DMS79 treated with DMSO at 0.1 percent for 48 hours (cell line): ENCODE measurements at regions not wholly inside any gene's neighbourhood (a gene's known extent, or its start where the extent isn't known, plus 50 kb on each side); places are given as distances from the start of the nearest gene placed in this dataset.

ENCODE experiments used
- DNase-seq: peaks from one replicate; lab custom pipeline; 2025; lab: John Stamatoyannopoulos, UW

- no peak for DNase-seq
Measured at GRCh38 chr13:73934771-73935170, 199.4 kb downstream of the KLF12 start.

GRCh38 chr13:73934215-73934641 is 200.0 kb downstream of the KLF12 start:
- DNase-seq: no peak

GRCh38 chr13:73933795-73934194 is 200.4 kb downstream of the KLF12 start:
- no peak for DNase-seq

GRCh38 chr13:73932091-73932490 is 202.1 kb downstream of the KLF12 start:
- DNase-seq: no peak

DNA sequence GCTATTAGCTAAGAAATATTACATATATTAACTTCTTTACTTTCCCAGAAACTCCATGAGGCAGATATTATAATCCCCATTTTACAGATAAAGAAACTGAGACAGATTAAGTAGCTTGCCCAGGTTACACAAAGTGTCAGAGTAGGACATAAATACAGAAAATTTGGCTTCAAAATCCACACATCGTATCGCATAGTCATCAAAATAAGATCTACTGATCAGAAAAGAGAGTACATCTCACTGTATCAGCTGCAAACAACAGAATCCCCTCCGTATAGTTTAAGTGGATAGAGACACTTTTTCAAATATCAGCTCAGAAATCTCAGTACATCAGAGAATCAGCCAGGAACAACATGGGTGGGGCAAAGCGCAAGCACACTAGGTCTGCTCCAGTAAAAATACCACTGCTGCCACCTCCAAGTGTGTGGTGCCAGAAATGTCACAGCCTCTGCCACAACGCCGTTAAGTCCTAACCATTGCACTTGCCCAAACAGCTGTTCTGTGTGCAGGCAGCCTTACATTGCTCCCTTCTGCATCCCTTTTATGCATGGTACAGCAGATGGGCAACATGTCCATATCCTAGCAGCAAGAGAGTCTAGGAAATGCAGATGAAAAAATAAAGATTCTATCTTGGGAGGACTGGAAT is 204.8 kb downstream of the KLF12 start:
- DNase-seq: no peak

DNA sequence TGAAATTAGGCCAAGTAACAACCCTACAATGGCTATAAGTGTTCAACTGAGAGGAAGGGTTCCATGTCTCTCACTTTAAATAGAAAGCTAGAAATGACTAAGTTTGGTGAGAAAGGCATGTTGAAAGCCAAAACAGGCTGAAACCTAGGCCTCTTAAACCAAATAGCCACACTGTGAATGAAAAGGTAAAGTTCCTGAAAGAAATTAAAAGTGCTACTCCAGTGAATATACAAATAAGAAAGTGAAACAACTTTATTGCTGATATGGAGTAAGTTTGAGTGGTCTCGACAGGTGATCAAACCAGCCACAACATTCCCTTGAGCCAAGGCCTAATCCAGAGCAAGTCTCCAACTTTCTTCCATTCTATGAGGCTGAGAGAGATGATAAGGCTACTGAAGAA is 209.6 kb downstream of the KLF12 start:
- DNase-seq: no peak

DNA sequence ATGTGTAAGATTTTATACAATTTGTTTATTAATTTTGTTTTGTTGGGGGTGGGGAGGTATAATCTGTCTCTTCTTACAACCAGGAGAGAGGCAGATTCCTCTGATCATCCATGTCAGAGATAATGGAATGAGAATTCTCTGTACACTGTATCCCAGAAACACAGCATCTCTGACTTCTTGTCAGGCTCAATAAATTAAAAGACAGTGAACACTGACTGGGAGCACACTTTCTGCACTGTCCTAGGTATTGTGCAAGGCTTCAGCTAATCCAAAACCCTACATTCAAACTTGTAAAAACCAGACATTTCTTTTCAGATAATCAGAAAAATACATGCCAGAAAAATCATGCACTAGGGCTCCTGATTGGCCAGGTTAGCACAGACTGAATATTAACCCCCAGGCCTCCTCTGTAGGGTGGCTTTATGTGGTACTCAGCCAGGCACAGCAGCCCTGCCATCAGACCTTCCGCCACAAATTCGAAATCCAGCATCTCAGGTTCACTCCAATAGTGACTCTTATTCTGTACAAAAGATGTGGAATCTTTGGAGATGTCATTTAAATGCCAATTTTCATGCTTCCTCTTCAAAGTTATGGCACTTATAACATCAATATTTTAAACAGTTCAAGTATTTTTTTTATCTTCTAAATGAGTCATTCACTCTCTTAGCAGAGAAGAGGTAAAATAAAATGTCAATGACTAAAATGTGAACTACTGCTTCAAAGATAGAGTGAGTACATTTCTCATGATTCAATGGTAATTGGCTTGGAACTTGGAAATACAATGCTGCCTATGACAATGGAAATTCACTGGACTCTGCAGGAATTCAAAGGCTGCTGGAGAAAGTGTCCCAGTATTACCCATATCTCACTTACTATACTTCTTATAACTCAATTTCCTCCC is 211.5 kb downstream of the KLF12 start:
- DNase-seq: no peak

GRCh38 chr13:73918691-73919090 is 215.5 kb downstream of the KLF12 start:
- DNase-seq: no peak

DNA sequence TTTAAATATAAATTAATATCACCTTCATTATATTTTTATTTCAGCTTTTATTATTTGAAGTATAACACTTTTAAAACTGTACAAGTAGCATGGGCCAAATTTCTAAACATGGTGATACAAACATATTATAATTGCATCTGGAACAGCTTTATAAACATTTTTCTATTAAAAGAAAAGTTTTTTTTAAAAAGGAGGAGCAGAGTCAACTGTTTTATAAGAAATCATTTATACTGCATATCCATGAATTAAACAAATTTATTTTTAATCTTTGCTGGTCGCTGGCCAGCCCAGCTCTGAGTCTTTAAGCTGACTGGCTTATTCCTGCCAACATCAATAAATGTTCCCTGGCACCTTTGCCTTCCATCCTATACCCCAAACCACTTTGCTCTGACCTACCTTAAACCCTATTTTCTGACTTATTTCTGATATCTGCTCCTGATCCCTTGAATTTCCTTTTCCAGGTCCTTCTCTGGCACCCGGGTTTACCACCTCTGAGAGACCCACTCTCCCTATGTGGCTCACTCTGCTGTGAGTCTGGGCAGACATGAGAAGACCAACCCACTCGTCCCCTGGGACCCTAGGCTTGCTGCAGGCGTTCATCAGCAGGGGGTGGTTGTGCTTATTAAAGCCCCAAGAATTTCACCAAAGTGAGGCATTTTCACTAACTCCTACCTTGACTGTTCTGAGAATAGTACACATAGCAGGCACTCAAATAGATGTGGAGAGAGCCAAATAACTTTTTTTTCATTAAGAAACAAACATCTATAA is 220.3 kb downstream of the KLF12 start:
- DNase-seq: no peak

- DNase-seq: no peak
Measured at GRCh38 chr13:73913079-73913740, 221.0 kb downstream of the KLF12 start.

- no peak for DNase-seq
Measured at GRCh38 chr13:73911361-73911760, 222.8 kb downstream of the KLF12 start.

DNA sequence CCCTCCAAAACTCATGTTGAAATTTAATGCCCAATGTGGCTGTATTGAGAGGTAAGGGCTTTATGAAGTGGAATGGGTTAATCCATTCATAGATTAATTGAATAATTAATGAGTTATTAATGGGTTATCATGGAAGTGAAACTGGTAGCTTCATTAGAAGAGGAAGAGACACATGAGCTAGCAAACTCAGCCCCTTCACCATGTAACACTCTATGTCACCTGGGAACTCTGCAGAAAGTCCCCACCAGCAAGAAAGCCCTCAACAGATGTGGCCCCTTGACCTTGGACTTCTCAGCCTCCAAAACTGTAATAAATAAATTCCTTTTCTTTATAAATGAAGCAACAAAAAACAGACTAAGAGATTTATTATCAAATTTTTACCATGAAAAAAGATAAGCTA is 223.5 kb downstream of the KLF12 start:
- no peak for DNase-seq

DNA sequence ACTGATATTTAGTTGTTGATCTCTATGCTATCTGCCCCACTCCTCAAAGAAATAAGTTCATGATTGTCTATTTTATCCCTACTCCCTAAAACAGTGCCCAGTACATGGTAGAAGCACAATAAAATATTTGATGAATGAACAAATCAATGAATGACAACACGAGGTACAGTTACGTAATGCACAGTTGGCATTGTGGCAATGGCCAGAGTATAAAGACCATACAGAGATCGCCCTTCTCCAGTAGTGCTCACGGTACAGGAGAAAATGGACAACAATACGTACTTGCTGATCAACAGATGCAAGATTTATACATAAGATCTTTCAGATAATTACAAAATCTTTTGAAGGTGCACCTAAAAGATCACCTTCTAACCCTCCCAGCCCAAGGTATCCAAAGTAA is 225.4 kb downstream of the KLF12 start:
- no peak for DNase-seq

GRCh38 chr13:73904625-73905024 is 229.6 kb downstream of the KLF12 start:
- DNase-seq: no peak

- DNase-seq: no peak
Measured at GRCh38 chr13:73903561-73903960, 230.6 kb downstream of the KLF12 start.

- DNase-seq: no peak
Measured at GRCh38 chr13:73902847-73903246, 231.4 kb downstream of the KLF12 start.

DNA sequence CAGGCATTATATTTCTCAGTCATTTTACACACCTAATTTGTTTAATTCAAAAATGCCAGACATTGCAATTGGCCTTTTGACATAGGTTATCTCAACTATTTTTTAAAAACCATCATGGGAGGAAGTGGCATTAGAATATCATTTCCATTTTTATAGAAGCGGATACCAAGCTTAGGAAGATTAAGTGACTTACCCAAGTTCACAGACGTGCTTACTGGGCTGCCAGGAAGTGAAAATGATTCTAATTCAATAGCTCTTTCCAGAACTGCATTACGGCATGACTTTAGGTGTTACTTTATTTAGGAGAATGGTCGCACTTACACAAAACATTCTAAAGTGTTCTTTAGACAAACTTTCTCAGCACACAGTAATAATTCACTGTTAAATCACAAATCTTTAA is 231.9 kb downstream of the KLF12 start:
- no peak for DNase-seq

DNA sequence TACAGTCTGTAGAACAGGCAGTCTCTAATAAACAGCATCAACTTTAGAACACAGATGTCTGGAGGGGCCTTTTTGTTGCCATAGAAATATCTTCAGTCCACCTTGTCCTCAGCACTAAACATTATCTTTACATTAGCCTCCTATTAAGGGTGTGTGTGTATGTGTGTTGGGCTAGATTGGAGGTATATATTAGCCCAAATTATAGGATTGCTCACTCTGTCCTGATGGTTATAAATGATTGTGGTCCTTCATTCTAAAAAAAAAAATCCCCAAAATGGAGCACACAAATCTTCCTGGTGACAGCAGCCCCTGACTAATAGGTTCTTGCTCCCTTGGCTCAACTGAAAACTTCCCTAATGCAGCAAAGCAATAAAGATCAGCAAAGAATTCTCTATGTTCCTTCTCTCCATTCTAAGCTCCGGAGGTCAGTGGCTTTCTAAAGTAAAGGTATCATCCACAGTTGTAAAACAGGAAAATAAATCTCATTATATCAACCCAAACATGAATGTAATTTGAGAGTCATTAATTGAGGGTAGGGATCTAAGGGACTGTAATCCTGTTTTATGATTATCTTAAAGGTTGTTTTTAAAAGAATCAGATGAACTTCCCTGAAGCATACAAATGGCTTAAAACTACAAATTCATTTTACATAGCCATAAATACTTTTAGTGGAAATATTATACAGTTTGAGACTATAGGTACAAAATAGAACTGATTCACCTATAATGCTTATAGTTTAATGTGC is 232.7 kb downstream of the KLF12 start:
- DNase-seq: no peak

GRCh38 chr13:73900591-73900990 is 233.6 kb downstream of the KLF12 start:
- no peak for DNase-seq

DNA sequence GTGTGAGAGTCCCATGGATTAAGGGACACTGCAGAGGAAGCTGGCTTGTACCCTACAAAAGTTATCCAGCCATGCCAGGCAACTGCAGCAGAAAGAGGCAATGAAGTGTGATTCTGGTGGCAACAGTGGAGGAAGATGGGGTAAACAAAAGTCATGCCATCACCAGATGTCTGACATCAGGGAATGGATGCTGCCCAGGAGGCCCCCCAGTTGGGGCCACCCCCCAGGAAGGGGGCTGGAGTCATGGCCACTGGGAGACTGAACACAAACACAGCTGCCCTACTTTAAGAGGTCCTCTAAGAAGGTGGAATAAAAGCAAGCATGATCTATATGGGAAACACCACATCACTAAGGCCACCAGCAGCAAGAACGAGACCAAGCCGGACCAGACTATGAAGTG is 235.3 kb downstream of the KLF12 start:
- DNase-seq: no peak

DNA sequence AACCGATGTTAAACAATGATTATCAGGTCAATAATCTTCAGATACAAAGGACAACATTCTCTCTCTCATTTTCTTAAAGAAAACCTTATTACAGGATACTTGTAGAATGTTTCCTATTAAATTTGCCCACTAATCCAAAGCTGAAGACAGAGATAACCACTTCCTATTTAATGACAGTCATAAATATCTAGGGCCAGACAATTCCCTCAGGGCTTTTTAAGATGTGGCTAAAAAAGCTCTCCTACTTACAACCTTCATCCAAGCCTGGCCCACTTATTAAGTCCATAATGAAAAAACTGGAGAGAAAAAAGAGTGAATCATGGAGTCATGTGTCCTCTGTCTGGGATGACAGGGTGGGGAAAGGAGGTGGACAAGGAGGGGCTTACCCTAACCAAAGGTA is 235.9 kb downstream of the KLF12 start:
- DNase-seq: peak; percentile 9
